Dermis blood vessel endothelial cell (primary cell): ENCODE measurements at regions not wholly inside any gene's neighbourhood (a gene's known extent, or its start where the extent isn't known, plus 50 kb on each side); places are given as distances from the start of the nearest gene placed in this dataset.
A peak's percentile ranks its signal among the peaks of the same experiment; 100 is the strongest.
"Not testable (repeated sequence)": the region's sequence is repeated elsewhere in the genome, so short reads cannot be mapped to it uniquely, and the experiment has no call there.

Experiments
- DNase-seq: peaks from one replicate; pipeline ENCODE4 v3.0.0; 2010

- no peak for DNase-seq
Observed at GRCh38 chr20:52426856-52427255, 235.3 kb upstream of the ZFP64 start.

- DNase-seq, result no peak
Observed at GRCh38 chr20:52425701-52426100, 234.1 kb upstream of the ZFP64 start.

GRCh38 chr20:52425253-52425652, 233.7 kb upstream of the ZFP64 start:
- no peak for DNase-seq

- DNase-seq, result not testable (repeated sequence)
Observed at GRCh38 chr20:52424357-52424942, 232.9 kb upstream of the ZFP64 start.

GRCh38 chr20:52423536-52424140, 232.1 kb upstream of the ZFP64 start:
- not testable (repeated sequence) for DNase-seq

GRCh38 chr20:52422574-52423336, 231.2 kb upstream of the ZFP64 start:
- no peak for DNase-seq

- no peak for DNase-seq
Observed at GRCh38 chr20:52420805-52421204, 229.2 kb upstream of the ZFP64 start.

- DNase-seq, result no peak
Observed at GRCh38 chr20:52419205-52419604, 227.6 kb upstream of the ZFP64 start.

GRCh38 chr20:52416953-52417352, 225.4 kb upstream of the ZFP64 start:
- no peak for DNase-seq

- DNase-seq, result no peak
Observed at GRCh38 chr20:52411611-52412010, 220.0 kb upstream of the ZFP64 start.

- DNase-seq, result no peak
Observed at GRCh38 chr20:52410731-52411234, 219.2 kb upstream of the ZFP64 start.

GRCh38 chr20:52410182-52410647, 218.6 kb upstream of the ZFP64 start:
- DNase-seq, result no peak

- DNase-seq, result no peak
Observed at GRCh38 chr20:52405986-52406385, 214.4 kb upstream of the ZFP64 start.

GRCh38 chr20:52405417-52405816, 213.8 kb upstream of the ZFP64 start:
- DNase-seq, result no peak

GRCh38 chr20:52404671-52405070, 213.1 kb upstream of the ZFP64 start:
- no peak for DNase-seq

- no peak for DNase-seq
Observed at GRCh38 chr20:52402950-52403349, 211.4 kb upstream of the ZFP64 start.

GRCh38 chr20:52402514-52402913, 210.9 kb upstream of the ZFP64 start:
- DNase-seq, result no peak

GRCh38 chr20:52401431-52401830, 209.9 kb upstream of the ZFP64 start:
- DNase-seq, result no peak

GRCh38 chr20:52399352-52399751, 207.8 kb upstream of the ZFP64 start:
- DNase-seq, result no peak

- no peak for DNase-seq
Observed at GRCh38 chr20:52389606-52390005, 198.0 kb upstream of the ZFP64 start.

GRCh38 chr20:52383995-52384621, 192.5 kb upstream of the ZFP64 start:
- DNase-seq, result no peak

GRCh38 chr20:52382933-52383332, 191.4 kb upstream of the ZFP64 start:
- DNase-seq, result no peak

- DNase-seq, result peak; percentile 56
Observed at GRCh38 chr20:52379723-52380336, 188.3 kb upstream of the ZFP64 start.
